ENCODE measurements at regions not wholly inside any gene's neighbourhood (a gene's known extent, or its start where the extent isn't known, plus 50 kb on each side); places are given as distances from the start of the nearest gene placed in this dataset.

DNA sequence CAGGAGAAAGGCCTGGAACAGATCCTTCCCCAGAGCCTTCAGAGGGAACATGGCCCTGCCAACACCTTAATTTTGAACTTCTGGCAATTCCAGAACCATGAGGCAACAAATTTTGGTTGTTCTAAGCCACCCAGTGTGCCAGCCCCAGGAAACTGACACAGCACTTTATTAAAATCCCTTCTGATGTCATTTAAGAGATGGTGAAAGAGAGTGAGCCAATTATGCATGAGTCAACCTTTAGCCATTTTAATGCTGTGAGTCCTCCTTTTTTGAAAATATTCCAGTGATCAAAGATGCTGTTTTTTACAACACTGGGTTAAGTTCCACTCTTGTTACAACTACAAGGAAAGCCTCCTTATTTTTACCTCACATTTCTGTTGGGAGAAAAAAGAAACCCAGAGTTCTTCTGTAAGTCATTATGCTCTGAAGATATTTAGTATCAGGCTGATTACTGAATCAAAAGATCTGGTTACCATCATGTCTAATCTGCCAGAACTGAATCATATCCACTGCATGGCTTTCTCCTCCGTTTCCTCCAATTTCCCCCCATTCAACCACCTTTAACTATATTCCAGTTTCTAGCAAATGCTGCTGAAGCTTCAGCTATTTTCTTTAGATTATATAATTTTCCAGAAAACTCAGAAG, 235.4 kb downstream of the TXNL1 start:
- TF ChIP-seq, protein P1, sequence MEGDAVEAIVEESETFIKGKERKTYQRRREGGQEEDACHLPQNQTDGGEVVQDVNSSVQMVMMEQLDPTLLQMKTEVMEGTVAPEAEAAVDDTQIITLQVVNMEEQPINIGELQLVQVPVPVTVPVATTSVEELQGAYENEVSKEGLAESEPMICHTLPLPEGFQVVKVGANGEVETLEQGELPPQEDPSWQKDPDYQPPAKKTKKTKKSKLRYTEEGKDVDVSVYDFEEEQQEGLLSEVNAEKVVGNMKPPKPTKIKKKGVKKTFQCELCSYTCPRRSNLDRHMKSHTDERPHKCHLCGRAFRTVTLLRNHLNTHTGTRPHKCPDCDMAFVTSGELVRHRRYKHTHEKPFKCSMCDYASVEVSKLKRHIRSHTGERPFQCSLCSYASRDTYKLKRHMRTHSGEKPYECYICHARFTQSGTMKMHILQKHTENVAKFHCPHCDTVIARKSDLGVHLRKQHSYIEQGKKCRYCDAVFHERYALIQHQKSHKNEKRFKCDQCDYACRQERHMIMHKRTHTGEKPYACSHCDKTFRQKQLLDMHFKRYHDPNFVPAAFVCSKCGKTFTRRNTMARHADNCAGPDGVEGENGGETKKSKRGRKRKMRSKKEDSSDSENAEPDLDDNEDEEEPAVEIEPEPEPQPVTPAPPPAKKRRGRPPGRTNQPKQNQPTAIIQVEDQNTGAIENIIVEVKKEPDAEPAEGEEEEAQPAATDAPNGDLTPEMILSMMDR (conservative IDR thresholded peaks at IDR 0.05 in 1 of 2, IDR thresholded peaks at IDR 0.05 in 1 of 2; ENCODE audit: low read depth in 1 of 2, low read length in 2 of 2), result no peak
- no peak for TF ChIP-seq EZH2 (IDR thresholded peaks at IDR 0.05; ENCODE audit: low read length, missing control alignments)

All from fibroblast of lung (primary cell).